IMR-90 (cell line): ENCODE measurements at regions not wholly inside any gene's neighbourhood (a gene's known extent, or its start where the extent isn't known, plus 50 kb on each side); places are given as distances from the start of the nearest gene placed in this dataset.

Experiments
- ATAC-seq: fragments of 200-7000 bp; cut with Tn5 transposase; 2 replicates; pipeline ENCODE4 v1.9.1; 2020; ENCODE audit warnings: low read depth, mild to moderate bottlenecking, moderate library complexity
- BruUV-seq: library from RNA; stranded (reverse); fragments of 400-500 nt; replicated peaks from 2 replicates; lab custom pipeline; 2021; lab: Mats Ljungman, UMichigan
- CTCF ChIA-PET: fragments of 300-600 bp; formaldehyde crosslinking; extraction: SDS; loops from one replicate; lab custom pipeline; 2021; ENCODE audit warnings: antibody characterized with exemption; lab: Yijun Ruan, JAX
- POLR2A ChIA-PET: fragments of 300-600 bp; sonication (Branson Sonifier 250); formaldehyde crosslinking; loops from one replicate; lab custom pipeline; 2022; ENCODE audit warnings: antibody characterized with exemption; ENCODE audit not compliant: unreplicated experiment; lab: Charles Lee
- DNase-seq: peaks from one replicate; pipeline ENCODE4 v3.0.0; 2013
- H2AFZ ChIP-seq: replicated peaks from 2 replicates; pipeline ENCODE3; 2013; ENCODE audit warnings: low read length, mild to moderate bottlenecking; ENCODE audit not compliant: poor library complexity
- H2AK5ac ChIP-seq: 2 replicates; pipeline ENCODE4 v1.6.1; 2013; ENCODE audit warnings: low read depth, low read length, inconsistent platforms
- H2AK9ac ChIP-seq: replicated peaks from 2 replicates; pipeline ENCODE3; 2013; ENCODE audit warnings: mild to moderate bottlenecking, low read depth, low read length, moderate library complexity; ENCODE audit not compliant: poor library complexity
- H2BK120ac ChIP-seq: 2 replicates; pipeline ENCODE4 v1.6.1; 2013; ENCODE audit warnings: low read depth, low read length, inconsistent platforms
- H2BK15ac ChIP-seq: 3 replicates; pipeline ENCODE4 v1.6.1; 2013; ENCODE audit warnings: low read depth, low read length, inconsistent platforms
- H2BK20ac ChIP-seq: 2 replicates; pipeline ENCODE4 v1.6.1; 2013; ENCODE audit warnings: low read depth, mild to moderate bottlenecking, inconsistent platforms, low read length, moderate library complexity
- H2BK5ac ChIP-seq: 2 replicates; pipeline ENCODE4 v1.6.1; 2013; ENCODE audit warnings: mild to moderate bottlenecking, low read depth, low read length, inconsistent platforms; ENCODE audit not compliant: poor library complexity, severe bottlenecking
- H3K14ac ChIP-seq: replicated peaks from 2 replicates; pipeline ENCODE4 v1.6.1; 2013; ENCODE audit warnings: low read depth, low read length, inconsistent platforms
- H3K18ac ChIP-seq: 2 replicates; pipeline ENCODE4 v1.6.1; 2013; ENCODE audit warnings: low read depth, low read length, control low read depth
- H3K23ac ChIP-seq: 2 replicates; pipeline ENCODE4 v1.6.1; 2013; ENCODE audit warnings: low read depth, low read length, inconsistent platforms
- H3K27ac ChIP-seq: 2 replicates; pipeline ENCODE4 v1.5.1; 2013; ENCODE audit warnings: mild to moderate bottlenecking, control low read depth, low read length; ENCODE audit not compliant: insufficient read depth
- H3K27me3 ChIP-seq: 2 replicates; pipeline ENCODE4 v1.6.1; 2013; ENCODE audit warnings: low read length; ENCODE audit not compliant: control insufficient read depth, insufficient read depth
- H3K36me3 ChIP-seq: 2 replicates; pipeline ENCODE4 v1.6.1; 2013; ENCODE audit warnings: low read length, mixed read lengths; ENCODE audit not compliant: control insufficient read depth, insufficient read depth
- H3K4ac ChIP-seq: 2 replicates; pipeline ENCODE4 v1.6.1; 2013; ENCODE audit warnings: low read depth, low read length, inconsistent platforms
- H3K4me1 ChIP-seq: 2 replicates; pipeline ENCODE4 v1.6.1; 2013; ENCODE audit warnings: low read length, mixed read lengths; ENCODE audit not compliant: control insufficient read depth, insufficient read depth
- H3K4me2 ChIP-seq: 2 replicates; pipeline ENCODE4 v1.6.1; 2013; ENCODE audit warnings: low read depth, mild to moderate bottlenecking, control low read depth, low read length, moderate library complexity
- H3K4me3 ChIP-seq: 2 replicates; pipeline ENCODE4 v1.5.1; 2013; ENCODE audit warnings: low read depth, mild to moderate bottlenecking, control low read depth, low read length, moderate library complexity; ENCODE audit not compliant: insufficient read depth
- H3K56ac ChIP-seq: 2 replicates; pipeline ENCODE4 v1.6.1; 2013; ENCODE audit warnings: low read length, inconsistent platforms; ENCODE audit not compliant: insufficient read depth; ENCODE audit errors: extremely low read depth
- H3K79me1 ChIP-seq, 2 experiments: 2 replicates each; pipeline ENCODE4 v1.6.1; 2013; ENCODE audit warnings: low read length in 2 of 2, inconsistent platforms in 1 of 2, low read depth in 1 of 2
- H3K9ac ChIP-seq: 2 replicates; pipeline ENCODE4 v1.6.1; 2013; ENCODE audit warnings: low read depth, low read length, control low read depth
- H3K9me1 ChIP-seq: 2 replicates; pipeline ENCODE4 v1.6.1; 2013; ENCODE audit warnings: low read length, inconsistent platforms; ENCODE audit not compliant: insufficient read depth
- H3K9me3 ChIP-seq: 2 replicates; pipeline ENCODE4 v1.6.1; 2013; ENCODE audit warnings: low read length; ENCODE audit not compliant: control insufficient read depth, insufficient read depth
- H4K20me1 ChIP-seq: 2 replicates; pipeline ENCODE4 v1.6.1; 2013; ENCODE audit warnings: low read length, inconsistent platforms; ENCODE audit not compliant: insufficient read depth
- H4K5ac ChIP-seq: 2 replicates; pipeline ENCODE4 v1.6.1; 2013; ENCODE audit warnings: mild to moderate bottlenecking, low read depth, low read length, control low read depth
- H4K8ac ChIP-seq, 2 experiments: 2 replicates each; pipeline ENCODE4 v1.6.1; 2013; ENCODE audit warnings: low read depth in 2 of 2, low read length in 2 of 2, control low read depth in 1 of 2, inconsistent platforms in 1 of 2
- H4K91ac ChIP-seq: 2 replicates; pipeline ENCODE4 v1.6.1; 2013; ENCODE audit warnings: low read depth, low read length, inconsistent platforms; ENCODE audit not compliant: insufficient read depth
- CTCF ChIP-seq: conservative IDR thresholded peaks from 2 replicates; pipeline ENCODE4 v1.5.1; 2012; ENCODE audit warnings: mild to moderate bottlenecking, low read depth, low read length, improper control_type of control experiment
- FOS ChIP-seq: fragments of 150-350 bp; IDR thresholded peaks from 2 replicates; pipeline ENCODE4 v1.6.1; 2016; ENCODE audit warnings: low read depth, low read length
- MAZ ChIP-seq: IDR thresholded peaks from 2 replicates; pipeline ENCODE4 v1.6.1; 2012; ENCODE audit warnings: low read depth, mild to moderate bottlenecking, low read length, improper control_type of control experiment, moderate library complexity, borderline replicate concordance
- RAD21 ChIP-seq: IDR thresholded peaks from 2 replicates; pipeline ENCODE4 v1.6.1; 2012; ENCODE audit warnings: low read length, improper control_type of control experiment
- RCOR1 ChIP-seq: IDR thresholded peaks from 2 replicates; pipeline ENCODE4 v1.6.1; 2012; ENCODE audit warnings: mild to moderate bottlenecking, low read length, improper control_type of control experiment; ENCODE audit not compliant: insufficient replicate concordance
- USF2 ChIP-seq: fragments of 150-350 bp; IDR thresholded peaks from 2 replicates; pipeline ENCODE4 v1.6.1; 2017; ENCODE audit warnings: mild to moderate bottlenecking, antibody characterized with exemption, low read length, low read depth
- WGBS, 2 experiments: methylation state at CpG; one replicate each; pipeline versions ENCODE4 v1.1.5 to v1.1.7; 2013; ENCODE audit warnings: missing lambda C conversion rate in 2 of 2; ENCODE audit not compliant: insufficient read length in 1 of 2; ENCODE audit errors: extremely low coverage in 2 of 2; 5-methylcytosine and 5-hydroxymethylcytosine counted together
- dilution Hi-C: fragments of 300-500 bp; cut with HindIII; formaldehyde crosslinking; loops from one replicate; pipeline ENCODE4 v1.14.3; 2018; ENCODE audit warnings: low sequenced_read_pairs; ENCODE audit not compliant: unreplicated experiment
- in situ Hi-C: fragments of 300-500 bp; cut with MboI; formaldehyde crosslinking; loops from 3 replicates; pipeline ENCODE4 v1.14.3; 2019; ENCODE audit warnings: low sequenced_read_pairs, inconsistent platforms, mixed read lengths
- intact Hi-C: fragments of 100-400 bp; cut with micrococcal nuclease; formaldehyde crosslinking; loops from 2 replicates; pipeline ENCODE4 v1.10.0; 2022

- dilution Hi-C loops: no loop called here
Measured at GRCh38 chr1:38686167-38686926, 173.2 kb downstream of the RRAGC start.

More at GRCh38 chr1:38686167-38686926, 173.2 kb downstream of the RRAGC start:
- H3K4ac ChIP-seq: no peak overlapping the region
- no peak overlapping the region for H4K8ac ChIP-seq
- H4K20me1 ChIP-seq: no peaks in the 10 kb centered on the region
- TF ChIP-seq MAZ (no peak), RCOR1 (no peak), FOS (no peak), CTCF (no peak), RAD21 (no peak), USF2 (no peak)
- in situ Hi-C loops: no loop called here
- H3K36me3 ChIP-seq: no peaks in the 10 kb centered on the region
- no peaks in the 10 kb centered on the region for H3K27me3 ChIP-seq
- no peak overlapping the region for H3K9ac ChIP-seq
- H4K5ac ChIP-seq: no peak overlapping the region
- intact Hi-C loops: no loop called here
- POLR2A ChIA-PET: no interaction called here
- no peak overlapping the region for H3K4me2 ChIP-seq
- H4K91ac ChIP-seq: no peak overlapping the region
- H3K27ac ChIP-seq: no peak overlapping the region
- WGBS, 2 experiments: 71% methylated on average over 3 of the region's 14 CpGs; no CpG with 5 or more reads in 1 of the 2 experiments
- CTCF ChIA-PET: interaction anchor here (1.8 kb wide), 1 partner anchor 12 kb away, joined by 6 read pairs; no protein-coding TSS in a partner anchor
- H3K4me1 ChIP-seq: no peaks in the 10 kb centered on the region
- H3K56ac ChIP-seq: no peak overlapping the region
- no peak overlapping the region for H2AK5ac ChIP-seq
- no peak overlapping the region for H3K18ac ChIP-seq
- no TSS peak for BruUV-seq
- H2BK20ac ChIP-seq: no peak overlapping the region
- H3K9me3 ChIP-seq: no peaks in the 10 kb centered on the region
- H3K23ac ChIP-seq: no peak overlapping the region
- H3K79me1 ChIP-seq: no peaks in the 10 kb centered on the region
- H2AFZ ChIP-seq: no peak overlapping the region
- H3K14ac ChIP-seq: no peak overlapping the region
- no peak overlapping the region for H2AK9ac ChIP-seq
- no peak overlapping the region for H2BK120ac ChIP-seq
- no peak overlapping the region for H2BK15ac ChIP-seq
- ATAC-seq (no peak), DNase-seq (no peak)
- H2BK5ac ChIP-seq: no peak overlapping the region
- H3K4me3 ChIP-seq: no peak overlapping the region
- no peaks in the 10 kb centered on the region for H3K9me1 ChIP-seq
